AG04450 (cell line): ENCODE measurements at regions not wholly inside any gene's neighbourhood (a gene's known extent, or its start where the extent isn't known, plus 50 kb on each side); places are given as distances from the start of the nearest gene placed in this dataset.

Experiments
- CTCF ChIA-PET: fragments of 300-600, 350-600 bp; formaldehyde crosslinking; extraction: SDS; loops from one replicate; lab custom pipeline; 2022; ENCODE audit warnings: antibody characterized with exemption, inconsistent platforms; lab: Charles Lee
- POLR2A ChIA-PET: fragments of 350-600 bp; formaldehyde crosslinking; extraction: SDS; loops from one replicate; lab custom pipeline; 2021; ENCODE audit warnings: antibody characterized with exemption, inconsistent platforms; lab: Yijun Ruan, JAX
- DNase-seq: peaks from one replicate; pipeline ENCODE4 v3.0.0-alpha.2; 2011; ENCODE audit warnings: low read depth, low spot score
- H3K27ac ChIP-seq: one replicate; pipeline ENCODE4 v1.5.1; 2012; ENCODE audit warnings: low read depth, low read length, control low read depth
- H3K27me3 ChIP-seq: one replicate; pipeline ENCODE4 v1.6.0; 2012; ENCODE audit warnings: low read length; ENCODE audit not compliant: control insufficient read depth, insufficient read depth
- H3K4me3 ChIP-seq: 2 replicates; pipeline ENCODE4 v1.5.1; 2011; ENCODE audit warnings: mild to moderate bottlenecking, low read depth, low read length, control low read depth
- H3K9me3 ChIP-seq: 2 replicates; pipeline ENCODE4 v1.5.1; 2012; ENCODE audit warnings: low read length; ENCODE audit not compliant: control insufficient read depth, insufficient read depth
- CTCF ChIP-seq: IDR thresholded peaks from 2 replicates; pipeline ENCODE4 v1.5.1; 2011; ENCODE audit warnings: low read depth, low read length, control low read depth, inconsistent platforms

- CTCF ChIA-PET, result no interaction called here
- TF ChIP-seq CTCF, result no peak
- POLR2A ChIA-PET, result no interaction called here
- Histone ChIP-seq H3K27me3 (no peaks in the 10 kb centered on the region), H3K27ac (no peak overlapping the region), H3K9me3 (peaks cover 3% of the 10 kb centered on the region; the same call in 1 of the 2 replicates), H3K4me3 (no peak overlapping the region)
- DNase-seq, result no peak
Measured at GRCh38 chr2:236767941-236768340, 198.3 kb downstream of the ACKR3 start.

GRCh38 chr2:236768393-236769140 lies 198.9 kb downstream of the ACKR3 start:
- Histone ChIP-seq H3K9me3 (peaks cover 3% of the 10 kb centered on the region; the same call in 1 of the 2 replicates), H3K27me3 (no peaks in the 10 kb centered on the region), H3K4me3 (no peak overlapping the region), H3K27ac (no peak overlapping the region)
- ChIA-PET POLR2A (no interaction called here), CTCF (no interaction called here)
- DNase-seq, result no peak
- TF ChIP-seq CTCF, result no peak

- POLR2A ChIA-PET, result interaction anchor here (0.6 kb wide), 2 partner anchors 12 to 225 kb away, joined by 3 read pairs; no protein-coding TSS in a partner anchor
- peak; percentile 29 for DNase-seq
- H3K27ac ChIP-seq, result no peak overlapping the region
- CTCF ChIA-PET, result no interaction called here
- H3K9me3 ChIP-seq, result peaks cover 3% of the 10 kb centered on the region; the same call in 1 of the 2 replicates
- no peak overlapping the region for H3K4me3 ChIP-seq
- TF ChIP-seq CTCF, result no peak
- H3K27me3 ChIP-seq, result no peaks in the 10 kb centered on the region
Measured at GRCh38 chr2:236769981-236770671, 200.5 kb downstream of the ACKR3 start.

- ChIA-PET CTCF (no interaction called here), POLR2A (no interaction called here)
- H3K27me3 ChIP-seq, result no peaks in the 10 kb centered on the region
- no peak for DNase-seq
- no peak for TF ChIP-seq CTCF
- peaks cover 3% of the 10 kb centered on the region; the same call in 1 of the 2 replicates for H3K9me3 ChIP-seq
- H3K27ac ChIP-seq, result no peak overlapping the region
- H3K4me3 ChIP-seq, result no peak overlapping the region
Measured at GRCh38 chr2:236772220-236772837, 202.7 kb downstream of the ACKR3 start.
